ENCODE measurements at regions not wholly inside any gene's neighbourhood (a gene's known extent, or its start where the extent isn't known, plus 50 kb on each side); places are given as distances from the start of the nearest gene placed in this dataset.

DNA sequence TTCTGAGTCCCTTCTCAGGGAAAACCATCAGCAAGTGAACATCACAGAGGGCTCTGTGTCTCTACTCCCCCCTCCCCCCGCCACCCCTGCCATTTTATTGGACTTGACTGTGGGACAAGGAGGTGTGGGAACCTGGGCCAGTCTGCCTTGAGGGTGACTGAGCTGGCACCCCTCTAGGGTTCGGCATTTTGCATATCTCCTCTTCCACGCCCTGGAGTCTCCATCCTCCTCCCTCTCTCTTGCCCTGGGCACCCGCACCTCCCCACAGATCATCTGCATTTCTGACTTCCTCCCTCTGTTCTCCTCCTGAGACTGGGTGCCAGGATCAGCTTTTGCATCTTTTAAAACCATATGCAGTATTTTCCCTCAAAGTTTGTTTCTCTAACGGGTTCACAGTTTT is 107.1 kb upstream of the ERRFI1 start:
- TF ChIP-seq EP300 (IDR thresholded peaks at IDR 0.05): no peak
- TF ChIP-seq, protein P1, sequence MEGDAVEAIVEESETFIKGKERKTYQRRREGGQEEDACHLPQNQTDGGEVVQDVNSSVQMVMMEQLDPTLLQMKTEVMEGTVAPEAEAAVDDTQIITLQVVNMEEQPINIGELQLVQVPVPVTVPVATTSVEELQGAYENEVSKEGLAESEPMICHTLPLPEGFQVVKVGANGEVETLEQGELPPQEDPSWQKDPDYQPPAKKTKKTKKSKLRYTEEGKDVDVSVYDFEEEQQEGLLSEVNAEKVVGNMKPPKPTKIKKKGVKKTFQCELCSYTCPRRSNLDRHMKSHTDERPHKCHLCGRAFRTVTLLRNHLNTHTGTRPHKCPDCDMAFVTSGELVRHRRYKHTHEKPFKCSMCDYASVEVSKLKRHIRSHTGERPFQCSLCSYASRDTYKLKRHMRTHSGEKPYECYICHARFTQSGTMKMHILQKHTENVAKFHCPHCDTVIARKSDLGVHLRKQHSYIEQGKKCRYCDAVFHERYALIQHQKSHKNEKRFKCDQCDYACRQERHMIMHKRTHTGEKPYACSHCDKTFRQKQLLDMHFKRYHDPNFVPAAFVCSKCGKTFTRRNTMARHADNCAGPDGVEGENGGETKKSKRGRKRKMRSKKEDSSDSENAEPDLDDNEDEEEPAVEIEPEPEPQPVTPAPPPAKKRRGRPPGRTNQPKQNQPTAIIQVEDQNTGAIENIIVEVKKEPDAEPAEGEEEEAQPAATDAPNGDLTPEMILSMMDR (IDR thresholded peaks at IDR 0.05): no peak
